C4-2B (cell line): ENCODE measurements at regions not wholly inside any gene's neighbourhood (a gene's known extent, or its start where the extent isn't known, plus 50 kb on each side); places are given as distances from the start of the nearest gene placed in this dataset.

ENCODE experiments used
- ZFX ChIP-seq: fragments of 450-650 bp; IDR thresholded peaks from 2 replicates; pipeline ENCODE4 v1.6.1; 2017
- TF ChIP-seq, protein P1 (sequence below): fragments of 450-650 bp; conservative IDR thresholded peaks from 2 replicates; pipeline ENCODE4 v1.5.1; 2017; ENCODE audit warnings: mild to moderate bottlenecking

DNA sequence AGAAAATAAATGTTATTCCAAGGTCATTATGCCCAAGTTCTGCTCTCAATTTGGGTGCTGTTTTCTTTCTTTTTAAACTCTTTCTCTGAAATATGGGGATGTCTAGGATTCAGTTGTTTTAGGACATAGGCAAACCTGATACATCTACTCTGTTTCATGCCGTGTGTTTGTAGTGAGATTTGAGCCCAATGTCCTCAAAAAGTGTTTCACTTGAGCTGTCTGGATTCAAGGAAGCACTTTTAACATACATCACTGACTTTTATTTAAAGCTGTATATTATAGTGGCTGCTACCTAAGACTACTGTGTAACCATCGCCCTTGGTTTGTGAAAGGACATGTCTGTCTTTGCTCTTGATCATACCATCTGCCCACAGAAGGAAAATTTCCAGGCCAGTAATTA, 709.3 kb upstream of the STXBP6 start:
- TF ChIP-seq, protein P1, sequence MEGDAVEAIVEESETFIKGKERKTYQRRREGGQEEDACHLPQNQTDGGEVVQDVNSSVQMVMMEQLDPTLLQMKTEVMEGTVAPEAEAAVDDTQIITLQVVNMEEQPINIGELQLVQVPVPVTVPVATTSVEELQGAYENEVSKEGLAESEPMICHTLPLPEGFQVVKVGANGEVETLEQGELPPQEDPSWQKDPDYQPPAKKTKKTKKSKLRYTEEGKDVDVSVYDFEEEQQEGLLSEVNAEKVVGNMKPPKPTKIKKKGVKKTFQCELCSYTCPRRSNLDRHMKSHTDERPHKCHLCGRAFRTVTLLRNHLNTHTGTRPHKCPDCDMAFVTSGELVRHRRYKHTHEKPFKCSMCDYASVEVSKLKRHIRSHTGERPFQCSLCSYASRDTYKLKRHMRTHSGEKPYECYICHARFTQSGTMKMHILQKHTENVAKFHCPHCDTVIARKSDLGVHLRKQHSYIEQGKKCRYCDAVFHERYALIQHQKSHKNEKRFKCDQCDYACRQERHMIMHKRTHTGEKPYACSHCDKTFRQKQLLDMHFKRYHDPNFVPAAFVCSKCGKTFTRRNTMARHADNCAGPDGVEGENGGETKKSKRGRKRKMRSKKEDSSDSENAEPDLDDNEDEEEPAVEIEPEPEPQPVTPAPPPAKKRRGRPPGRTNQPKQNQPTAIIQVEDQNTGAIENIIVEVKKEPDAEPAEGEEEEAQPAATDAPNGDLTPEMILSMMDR: no peak
- no peak for TF ChIP-seq ZFX
